ENCODE measurements at regions not wholly inside any gene's neighbourhood (a gene's known extent, or its start where the extent isn't known, plus 50 kb on each side); places are given as distances from the start of the nearest gene placed in this dataset.

GRCh38 chr2:13819896-13820295 is 812.6 kb upstream of the LRATD1 start:
- Histone ChIP-seq H3K9me3 (ENCODE audit: control insufficient read depth, low read depth, low read length) (no peaks in the 10 kb centered on the region), H3K4me3 (ENCODE audit: control insufficient read depth in 2 of 3, extremely low read depth in 1 of 3, insufficient read depth in 2 of 3, low read depth in 1 of 3, low read length in 3 of 3) (no peak overlapping the region), H3K4me2 (ENCODE audit: control insufficient read depth, extremely low read depth, insufficient read depth, low read depth, low read length) (no peak overlapping the region), H3K27ac (ENCODE audit: control insufficient read depth, insufficient read depth, low read length) (no peak overlapping the region), H3K9me1 (ENCODE audit: control insufficient read depth, extremely low read depth, insufficient read depth, low read length) (no peaks in the 10 kb centered on the region), H4K20me1 (ENCODE audit: control insufficient read depth, extremely low read depth, insufficient read depth, low read length) (no peaks in the 10 kb centered on the region), H3K9ac (ENCODE audit: control insufficient read depth, extremely low read depth, insufficient read depth, low read length) (no peak overlapping the region), H3K27me3 (ENCODE audit: control insufficient read depth, extremely low read depth, insufficient read depth, low read length) (no peaks in the 10 kb centered on the region), H3K36me3 (ENCODE audit: control insufficient read depth in 2 of 2, extremely low read depth in 1 of 2, insufficient read depth in 2 of 2, low read length in 2 of 2) (no peaks in the 10 kb centered on the region), H3K79me2 (ENCODE audit: control insufficient read depth, insufficient read depth, low read length) (no peaks in the 10 kb centered on the region), H2AFZ (ENCODE audit: control insufficient read depth, low read length) (no peak overlapping the region), H3K4me1 (ENCODE audit: control insufficient read depth, extremely low read depth, insufficient read depth, low read length) (no peaks in the 10 kb centered on the region)
- no peak for DNase-seq (ENCODE audit: low read depth, low spot score)
- no peak for FAIRE-seq
- dilution Hi-C loops (cut with MboI; ENCODE audit: extremely low pct_ligation_motif_present, low sequenced_read_pairs) = no loop called here
- no peak for TF ChIP-seq CTCF (optimal IDR thresholded peaks at IDR 0.05 in 1 of 3, IDR thresholded peaks at IDR 0.05 in 1 of 3, conservative IDR thresholded peaks at IDR 0.05 in 1 of 3; ENCODE audit: extremely low read depth in 1 of 3, insufficient read depth in 2 of 3, low read length in 3 of 3)
- no peak for TF ChIP-seq EZH2 (IDR thresholded peaks at IDR 0.05; ENCODE audit: low read length)

- FAIRE-seq = no peak
- H3K9me3 ChIP-seq (ENCODE audit: control insufficient read depth, low read depth, low read length) = no peaks in the 10 kb centered on the region
- H3K79me2 ChIP-seq (ENCODE audit: control insufficient read depth, insufficient read depth, low read length) = no peaks in the 10 kb centered on the region
- no peaks in the 10 kb centered on the region for H3K27me3 ChIP-seq (ENCODE audit: control insufficient read depth, extremely low read depth, insufficient read depth, low read length)
- no peak overlapping the region for H3K27ac ChIP-seq (ENCODE audit: control insufficient read depth, insufficient read depth, low read length)
- no peaks in the 10 kb centered on the region for H3K9me1 ChIP-seq (ENCODE audit: control insufficient read depth, extremely low read depth, insufficient read depth, low read length)
- H3K4me1 ChIP-seq (ENCODE audit: control insufficient read depth, extremely low read depth, insufficient read depth, low read length) = no peaks in the 10 kb centered on the region
- no peak overlapping the region for H2AFZ ChIP-seq (ENCODE audit: control insufficient read depth, low read length)
- dilution Hi-C loops (cut with MboI; ENCODE audit: extremely low pct_ligation_motif_present, low sequenced_read_pairs) = no loop called here
- no peak for TF ChIP-seq CTCF (optimal IDR thresholded peaks at IDR 0.05 in 1 of 3, IDR thresholded peaks at IDR 0.05 in 1 of 3, conservative IDR thresholded peaks at IDR 0.05 in 1 of 3; ENCODE audit: extremely low read depth in 1 of 3, insufficient read depth in 2 of 3, low read length in 3 of 3)
- no peak for TF ChIP-seq EZH2 (IDR thresholded peaks at IDR 0.05; ENCODE audit: low read length)
- H3K36me3 ChIP-seq (ENCODE audit: control insufficient read depth in 2 of 2, extremely low read depth in 1 of 2, insufficient read depth in 2 of 2, low read length in 2 of 2) = no peaks in the 10 kb centered on the region
- no peak for DNase-seq (ENCODE audit: low read depth, low spot score)
- no peaks in the 10 kb centered on the region for H4K20me1 ChIP-seq (ENCODE audit: control insufficient read depth, extremely low read depth, insufficient read depth, low read length)
- no peak overlapping the region for H3K4me3 ChIP-seq (ENCODE audit: control insufficient read depth in 2 of 3, extremely low read depth in 1 of 3, insufficient read depth in 2 of 3, low read depth in 1 of 3, low read length in 3 of 3)
- no peak overlapping the region for H3K4me2 ChIP-seq (ENCODE audit: control insufficient read depth, extremely low read depth, insufficient read depth, low read depth, low read length)
- no peak overlapping the region for H3K9ac ChIP-seq (ENCODE audit: control insufficient read depth, extremely low read depth, insufficient read depth, low read length)
Measured at GRCh38 chr2:13821255-13821880, 811.1 kb upstream of the LRATD1 start.
